Activated naive CD8-positive, alpha-beta T cell treated with anti-CD3 and anti-CD28 coated beads, Interleukin-2, amount 50 U/mL, for 24 hours (primary cell): ENCODE measurements at regions not wholly inside any gene's neighbourhood (a gene's known extent, or its start where the extent isn't known, plus 50 kb on each side); places are given as distances from the start of the nearest gene placed in this dataset.

Experiments used
- ATAC-seq: fragments of 150-1000 bp; cut with Tn5 transposase; one replicate; pipeline ENCODE4 v1.10.0; 2021
- DNase-seq: peaks from one replicate; pipeline ENCODE4 v3.0.0; 2021
- H3K27ac Mint-ChIP-seq: one replicate; pipeline ENCODE4 v1.8.0; 2021; ENCODE audit warnings: mild to moderate bottlenecking, mixed read lengths
- H3K27me3 Mint-ChIP-seq: one replicate; pipeline ENCODE4 v1.8.0; 2021; ENCODE audit warnings: mixed read lengths
- H3K36me3 Mint-ChIP-seq: one replicate; pipeline ENCODE4 v1.8.0; 2021; ENCODE audit warnings: low read depth, mixed read lengths
- H3K4me1 Mint-ChIP-seq: one replicate; pipeline ENCODE4 v1.8.0; 2021; ENCODE audit warnings: mixed read lengths
- H3K4me3 Mint-ChIP-seq: one replicate; pipeline ENCODE4 v1.8.0; 2021; ENCODE audit warnings: mild to moderate bottlenecking, moderate library complexity, mixed read lengths
- H3K9me3 Mint-ChIP-seq: one replicate; pipeline ENCODE4 v1.8.0; 2021; ENCODE audit warnings: mixed read lengths

- Mint-ChIP-seq H3K4me1 (peaks cover 24% of the 10 kb centered on the region), H3K27me3 (no peaks in the 10 kb centered on the region), H3K9me3 (no peaks in the 10 kb centered on the region), H3K27ac (no peak overlapping the region), H3K36me3 (no peaks in the 10 kb centered on the region), H3K4me3 (no peak overlapping the region)
- ATAC-seq (no peak), DNase-seq (no peak)
Observed at GRCh38 chr2:190810981-190811587, 69.5 kb upstream of the GLS start.

- no peak overlapping the region for H3K4me3 Mint-ChIP-seq
- H3K9me3 Mint-ChIP-seq, result peaks cover 6% of the 10 kb centered on the region
- peaks cover 24% of the 10 kb centered on the region for H3K4me1 Mint-ChIP-seq
- H3K36me3 Mint-ChIP-seq, result no peaks in the 10 kb centered on the region
- ATAC-seq (no peak), DNase-seq (no peak)
- H3K27ac Mint-ChIP-seq, result no peak overlapping the region
- H3K27me3 Mint-ChIP-seq, result no peaks in the 10 kb centered on the region
Observed at GRCh38 chr2:190811811-190812210, 68.8 kb upstream of the GLS start.

GRCh38 chr2:190812506-190813294, 67.9 kb upstream of the GLS start:
- Mint-ChIP-seq H3K9me3 (peaks cover 11% of the 10 kb centered on the region), H3K4me3 (no peak overlapping the region), H3K27me3 (no peaks in the 10 kb centered on the region), H3K36me3 (no peaks in the 10 kb centered on the region), H3K4me1 (peaks cover 21% of the 10 kb centered on the region), H3K27ac (no peak overlapping the region)
- ATAC-seq (no peak), DNase-seq (no peak)

GRCh38 chr2:190815226-190815625, 65.4 kb upstream of the GLS start:
- Mint-ChIP-seq H3K36me3 (no peaks in the 10 kb centered on the region), H3K27ac (no peak overlapping the region), H3K4me1 (peaks cover 3% of the 10 kb centered on the region), H3K4me3 (no peak overlapping the region), H3K9me3 (peaks cover 11% of the 10 kb centered on the region), H3K27me3 (no peaks in the 10 kb centered on the region)
- no peak for ATAC-seq
- no peak for DNase-seq

GRCh38 chr2:190817082-190817481, 63.5 kb upstream of the GLS start:
- Mint-ChIP-seq H3K36me3 (no peaks in the 10 kb centered on the region), H3K4me1 (peaks cover 2% of the 10 kb centered on the region), H3K9me3 (peaks cover 11% of the 10 kb centered on the region), H3K4me3 (no peak overlapping the region), H3K27me3 (no peaks in the 10 kb centered on the region), H3K27ac (no peak overlapping the region)
- ATAC-seq, result no peak
- DNase-seq, result no peak

- H3K9me3 Mint-ChIP-seq, result peaks cover 11% of the 10 kb centered on the region
- no peaks in the 10 kb centered on the region for H3K27me3 Mint-ChIP-seq
- no peak overlapping the region for H3K4me3 Mint-ChIP-seq
- H3K27ac Mint-ChIP-seq, result no peak overlapping the region
- no peaks in the 10 kb centered on the region for H3K4me1 Mint-ChIP-seq
- no peaks in the 10 kb centered on the region for H3K36me3 Mint-ChIP-seq
- ATAC-seq (no peak), DNase-seq (no peak)
Observed at GRCh38 chr2:190819840-190820301, 60.8 kb upstream of the GLS start.

GRCh38 chr2:190820416-190820815, 60.2 kb upstream of the GLS start:
- H3K4me3 Mint-ChIP-seq, result no peak overlapping the region

GRCh38 chr2:190822043-190822442, 58.6 kb upstream of the GLS start:
- ATAC-seq (no peak), DNase-seq (no peak)
- Mint-ChIP-seq H3K27ac (no peak overlapping the region), H3K4me1 (no peaks in the 10 kb centered on the region), H3K36me3 (no peaks in the 10 kb centered on the region), H3K9me3 (peaks cover 5% of the 10 kb centered on the region), H3K4me3 (no peak overlapping the region), H3K27me3 (no peaks in the 10 kb centered on the region)

More at GRCh38 chr2:190820416-190820815, 60.2 kb upstream of the GLS start:
- DNase-seq (no peak), ATAC-seq (no peak)
- Mint-ChIP-seq H3K9me3 (peaks cover 11% of the 10 kb centered on the region), H3K4me1 (no peaks in the 10 kb centered on the region), H3K27me3 (no peaks in the 10 kb centered on the region), H3K27ac (no peak overlapping the region), H3K36me3 (no peaks in the 10 kb centered on the region)

GRCh38 chr2:190827720-190828119, 52.9 kb upstream of the GLS start:
- Mint-ChIP-seq H3K36me3 (no peaks in the 10 kb centered on the region), H3K9me3 (no peaks in the 10 kb centered on the region), H3K4me3 (no peak overlapping the region), H3K4me1 (peaks cover 3% of the 10 kb centered on the region), H3K27me3 (no peaks in the 10 kb centered on the region), H3K27ac (no peak overlapping the region)
- ATAC-seq (no peak), DNase-seq (no peak)

GRCh38 chr2:190829642-190830041, 51.0 kb upstream of the GLS start:
- peaks cover 2% of the 10 kb centered on the region for H3K27me3 Mint-ChIP-seq
- DNase-seq (no peak), ATAC-seq (peak; percentile 57)
- no peaks in the 10 kb centered on the region for H3K36me3 Mint-ChIP-seq
- peaks cover 3% of the 10 kb centered on the region for H3K4me1 Mint-ChIP-seq
- no peak overlapping the region for H3K4me3 Mint-ChIP-seq
- no peaks in the 10 kb centered on the region for H3K9me3 Mint-ChIP-seq
- H3K27ac Mint-ChIP-seq, result no peak overlapping the region
